HG03025 (cell line): ENCODE measurements at regions not wholly inside any gene's neighbourhood (a gene's known extent, or its start where the extent isn't known, plus 50 kb on each side); places are given as distances from the start of the nearest gene placed in this dataset.
"Not testable (repeated sequence)": the region's sequence is repeated elsewhere in the genome, so short reads cannot be mapped to it uniquely, and the experiment has no call there.

Source experiments
- ATAC-seq: cut with Tn5 transposase; IDR thresholded peaks from one replicate; pipeline ENCODE4 v1.9.1; 2021; ENCODE audit warnings: mild to moderate bottlenecking, moderate library complexity; ENCODE audit not compliant: unreplicated experiment, low FRiP score

DNA sequence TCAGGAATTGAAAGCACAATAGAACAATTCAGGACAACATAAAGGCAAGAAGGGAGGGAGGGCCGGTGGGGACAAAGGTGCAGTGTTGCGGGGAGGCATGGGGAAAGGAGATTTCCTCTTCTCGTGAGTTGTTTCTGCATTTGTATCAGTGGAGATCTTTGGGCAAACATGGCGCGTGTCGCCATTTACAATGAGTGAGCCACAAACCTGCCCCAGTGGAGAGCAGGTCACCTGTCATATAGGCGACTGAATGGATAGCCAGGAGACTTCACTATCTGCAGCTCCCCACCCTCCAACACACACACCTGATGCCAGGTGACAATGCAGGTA, 87.7 kb upstream of the SLC45A1 start:
- ATAC-seq, result no peak

DNA sequence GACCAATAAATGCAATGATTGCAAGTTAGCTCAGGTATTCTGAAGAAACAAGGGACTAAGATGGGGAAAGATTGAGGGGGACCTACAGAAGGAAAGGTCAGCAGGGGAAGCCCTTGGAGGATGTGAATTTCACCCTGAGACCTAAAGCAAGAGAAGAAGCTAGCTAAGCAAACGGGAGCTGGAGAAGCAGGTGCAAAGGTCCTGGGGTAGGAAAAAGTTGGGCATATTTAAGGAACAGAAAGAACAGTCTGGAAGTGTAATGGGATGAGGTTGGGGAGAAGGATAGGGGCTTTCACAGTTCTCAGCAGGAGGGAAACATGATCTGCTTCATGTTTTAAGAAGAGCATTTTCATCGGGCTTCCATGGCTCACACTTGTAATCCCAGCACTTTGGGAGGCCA, 89.7 kb upstream of the SLC45A1 start:
- no peak for ATAC-seq

DNA sequence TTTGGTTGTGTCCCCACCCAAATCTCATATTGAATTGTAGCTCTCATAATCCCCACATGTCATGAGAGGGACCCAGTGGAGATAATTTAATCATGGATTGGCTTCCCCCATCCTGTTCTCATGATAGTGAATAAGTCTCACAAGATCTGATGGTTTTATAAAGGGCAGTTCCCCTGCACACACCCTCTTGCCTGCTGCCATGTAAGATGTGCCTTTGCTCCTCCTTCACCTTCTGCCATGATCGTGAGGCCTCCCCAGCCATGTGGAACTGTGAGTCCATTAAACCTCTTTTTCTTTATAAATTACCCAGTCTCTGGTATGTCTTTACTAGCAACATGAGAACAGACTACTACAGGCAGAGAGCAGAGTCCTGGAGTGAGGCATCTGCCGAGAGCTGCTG, 90.2 kb upstream of the SLC45A1 start:
- ATAC-seq, result not testable (repeated sequence)

DNA sequence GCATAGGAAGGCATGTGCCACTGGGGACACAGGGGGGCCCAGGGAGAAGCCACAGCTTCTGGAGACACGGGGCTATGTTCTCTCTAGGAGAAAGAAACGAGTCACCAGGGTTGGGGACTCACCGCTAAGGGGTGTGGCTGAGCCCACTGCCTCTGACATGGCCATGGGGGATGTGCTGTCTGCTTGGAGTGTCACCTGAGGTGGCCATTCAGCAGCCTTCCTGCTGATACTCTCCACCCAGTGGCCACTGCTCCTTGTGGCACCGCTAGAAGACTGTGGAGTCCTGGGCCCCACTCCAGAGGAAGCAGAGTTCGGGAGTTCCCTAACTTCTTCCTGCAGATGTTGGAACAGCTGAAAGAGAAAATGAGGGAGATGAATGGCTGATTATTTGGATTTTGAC, 91.2 kb upstream of the SLC45A1 start:
- no peak for ATAC-seq

DNA sequence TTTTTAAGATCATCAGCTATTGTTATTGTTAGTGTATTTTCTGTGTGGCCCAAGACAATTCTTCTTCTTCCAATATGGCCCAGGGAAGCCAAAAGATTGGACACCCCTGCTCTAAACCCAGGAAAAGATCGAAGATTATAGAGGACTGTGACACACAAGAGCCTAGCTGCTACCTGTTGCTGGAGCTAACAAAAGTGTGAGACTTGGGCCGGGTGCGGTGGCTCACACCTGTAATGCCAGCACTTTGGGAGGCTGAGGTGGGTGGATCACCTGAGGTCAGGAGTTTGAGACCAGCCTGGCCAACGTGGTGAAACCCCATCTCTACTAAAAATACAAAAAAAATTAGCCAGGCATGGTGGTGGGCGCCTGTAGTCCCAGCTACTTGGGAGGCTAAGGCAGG, 91.9 kb upstream of the SLC45A1 start:
- ATAC-seq, result not testable (repeated sequence)

DNA sequence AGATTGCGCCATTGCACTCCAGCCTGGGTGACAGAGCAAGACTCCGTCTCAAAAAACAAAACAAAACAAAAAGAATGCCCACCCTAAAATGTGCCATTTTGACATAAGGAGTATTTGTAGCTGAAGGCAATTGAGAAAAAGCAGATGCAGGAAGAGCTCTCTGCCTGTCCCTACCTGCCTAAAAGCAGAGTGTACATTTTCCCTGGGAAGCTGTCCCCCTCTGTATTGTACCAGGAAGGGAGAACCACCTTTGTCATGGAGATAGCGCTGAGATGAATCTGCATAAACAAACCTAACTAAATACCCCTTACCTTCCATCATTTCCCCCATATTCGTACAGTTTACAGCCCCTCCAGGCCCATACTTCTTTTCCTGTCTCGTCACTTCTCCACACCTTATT, 94.4 kb upstream of the SLC45A1 start:
- no peak for ATAC-seq

DNA sequence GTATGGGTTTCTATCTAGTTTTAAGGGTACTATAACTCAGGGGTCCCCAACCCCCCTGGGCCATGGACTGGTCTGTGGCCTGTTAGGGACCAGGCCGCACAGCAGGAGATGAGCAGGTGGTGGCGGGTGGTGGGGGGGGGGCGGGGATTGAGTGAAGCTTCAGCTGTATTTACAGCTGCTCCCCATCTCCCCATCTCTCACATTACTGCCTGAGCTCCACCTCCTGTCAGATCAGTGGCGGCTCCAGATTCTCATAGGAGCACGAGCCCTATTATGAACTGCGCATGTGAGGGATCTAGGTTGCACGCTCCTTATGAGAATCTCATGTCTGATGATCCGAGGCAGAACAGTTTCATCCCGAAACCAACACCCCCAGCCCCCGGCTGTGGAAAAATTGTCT, 95.1 kb upstream of the SLC45A1 start:
- ATAC-seq, result no peak

DNA sequence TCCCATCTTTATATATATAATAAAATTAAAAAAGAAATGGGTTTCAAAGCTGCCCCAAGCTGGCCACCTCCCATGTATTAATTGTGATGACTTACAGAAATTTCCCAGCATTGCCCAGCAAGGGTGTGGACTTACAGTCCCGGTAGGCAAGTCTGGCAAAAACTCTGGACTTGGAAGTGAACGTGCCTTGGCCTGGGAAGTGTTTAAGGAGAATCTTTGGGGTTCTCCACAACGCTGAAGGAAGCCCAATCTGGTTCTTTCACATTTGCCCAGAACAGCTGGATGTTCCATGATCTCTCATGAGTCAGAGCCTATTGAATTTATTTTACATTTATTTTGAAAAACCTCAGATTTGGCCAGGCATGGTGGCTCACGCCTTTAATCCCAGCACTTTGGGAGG, 98.4 kb upstream of the SLC45A1 start:
- no peak for ATAC-seq

DNA sequence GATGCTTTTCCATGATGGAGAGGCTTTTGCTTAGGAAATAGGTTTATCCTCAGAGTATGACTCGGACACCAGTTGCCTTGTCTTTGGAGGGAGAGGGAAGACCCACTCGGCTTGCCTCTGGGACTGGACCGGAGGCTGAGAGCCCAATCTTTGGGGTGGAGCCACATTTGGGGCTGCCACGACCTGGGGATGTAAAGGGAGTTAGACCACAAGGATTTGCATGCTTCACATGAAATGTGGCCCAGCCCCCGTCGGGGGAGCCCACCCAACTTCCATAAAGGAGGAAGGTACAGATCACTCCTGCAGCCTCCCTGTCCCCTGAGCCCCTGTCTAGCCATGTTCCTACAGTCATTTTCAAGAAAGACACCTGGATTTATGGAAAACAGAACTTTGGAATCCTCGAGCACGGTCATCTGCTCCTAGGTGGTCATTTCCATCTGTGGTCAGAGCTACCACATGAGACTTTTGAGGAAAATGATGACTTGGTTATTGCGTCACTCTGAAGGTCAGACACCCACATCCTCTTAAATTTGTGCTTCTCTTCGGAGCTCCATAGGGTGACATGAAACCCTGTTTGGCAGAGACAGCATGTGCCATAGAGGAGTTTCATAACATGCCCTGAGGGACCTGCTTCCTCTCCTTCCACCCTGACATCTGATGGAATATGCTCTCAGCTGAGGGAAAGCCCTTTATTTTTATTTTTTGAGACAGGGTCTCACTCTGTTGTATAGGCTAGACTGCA, 99.4 kb upstream of the SLC45A1 start:
- no peak for ATAC-seq

DNA sequence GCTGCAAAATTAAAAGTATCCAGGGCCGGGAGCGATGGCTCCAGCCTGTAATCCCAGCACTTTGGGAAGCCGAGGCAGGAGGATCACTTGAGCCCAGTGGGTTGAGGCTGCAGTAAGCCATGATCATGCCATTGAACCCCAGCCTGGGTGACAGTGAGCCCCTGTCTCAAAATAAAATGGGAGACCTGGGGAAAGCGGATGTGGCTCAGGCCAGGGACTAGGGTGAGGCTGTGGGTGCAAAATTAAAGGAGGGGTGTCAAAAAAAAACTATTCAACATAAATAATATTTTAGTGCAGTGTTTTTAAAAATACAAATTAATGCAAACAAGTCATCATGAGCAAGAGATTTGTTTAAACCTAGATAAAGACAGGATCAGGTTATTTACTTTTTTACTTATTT, 100.1 kb upstream of the SLC45A1 start:
- no peak for ATAC-seq

DNA sequence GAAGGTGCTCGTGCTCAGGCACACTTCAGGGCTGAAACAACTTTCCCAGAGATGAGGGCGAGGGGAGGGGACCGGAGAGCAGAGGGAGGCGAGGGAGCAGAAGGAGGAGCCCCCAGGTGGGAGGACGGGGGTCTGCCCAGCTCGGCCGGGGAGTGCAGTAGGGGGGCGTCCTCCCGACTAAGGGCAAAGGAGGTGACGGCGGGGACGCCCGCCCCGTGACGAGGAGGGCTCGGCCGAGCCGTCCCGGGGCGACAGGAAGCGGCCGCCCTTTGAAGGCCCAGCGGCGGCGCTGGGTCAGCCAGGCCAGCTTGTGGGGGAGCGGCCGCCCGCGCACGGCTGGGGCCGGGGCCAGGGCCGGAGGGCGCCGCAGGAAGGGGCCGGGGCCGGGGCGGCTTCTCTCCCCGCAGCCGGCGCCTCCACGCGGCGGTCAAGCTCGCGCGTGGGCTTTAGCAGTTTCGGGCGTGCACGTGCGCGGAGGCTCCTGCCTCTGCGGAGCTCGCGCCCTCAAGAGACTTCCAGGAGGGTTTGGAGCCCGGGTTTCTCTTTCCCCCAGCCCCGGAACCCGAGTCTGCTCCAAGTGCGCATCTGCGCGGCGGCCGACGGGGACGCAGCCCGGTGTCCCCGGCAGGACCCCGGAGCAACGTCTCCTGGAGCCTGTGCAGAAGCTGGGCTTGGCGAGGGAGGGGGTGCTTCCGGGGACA, 100.8 kb upstream of the SLC45A1 start:
- no peak for ATAC-seq

DNA sequence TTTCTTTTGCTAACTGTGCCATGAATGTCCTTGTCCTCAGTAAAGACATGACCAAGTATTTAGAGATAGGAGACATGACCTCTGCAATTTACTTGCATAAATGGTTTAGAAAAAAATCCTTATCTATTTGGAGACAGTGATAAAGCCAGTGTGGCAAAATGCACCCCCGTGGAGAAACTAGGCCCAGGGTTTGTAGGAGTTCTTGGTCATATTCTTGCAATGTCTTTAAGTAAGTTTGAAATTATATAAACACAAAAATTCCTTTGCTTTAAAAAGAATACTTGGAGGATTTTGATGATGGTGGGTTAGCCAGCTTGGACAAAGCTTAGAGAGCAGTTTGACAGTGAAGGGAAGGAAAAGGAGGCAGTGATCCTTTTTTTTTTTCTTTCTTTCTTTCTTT, 101.9 kb upstream of the SLC45A1 start:
- no peak for ATAC-seq

DNA sequence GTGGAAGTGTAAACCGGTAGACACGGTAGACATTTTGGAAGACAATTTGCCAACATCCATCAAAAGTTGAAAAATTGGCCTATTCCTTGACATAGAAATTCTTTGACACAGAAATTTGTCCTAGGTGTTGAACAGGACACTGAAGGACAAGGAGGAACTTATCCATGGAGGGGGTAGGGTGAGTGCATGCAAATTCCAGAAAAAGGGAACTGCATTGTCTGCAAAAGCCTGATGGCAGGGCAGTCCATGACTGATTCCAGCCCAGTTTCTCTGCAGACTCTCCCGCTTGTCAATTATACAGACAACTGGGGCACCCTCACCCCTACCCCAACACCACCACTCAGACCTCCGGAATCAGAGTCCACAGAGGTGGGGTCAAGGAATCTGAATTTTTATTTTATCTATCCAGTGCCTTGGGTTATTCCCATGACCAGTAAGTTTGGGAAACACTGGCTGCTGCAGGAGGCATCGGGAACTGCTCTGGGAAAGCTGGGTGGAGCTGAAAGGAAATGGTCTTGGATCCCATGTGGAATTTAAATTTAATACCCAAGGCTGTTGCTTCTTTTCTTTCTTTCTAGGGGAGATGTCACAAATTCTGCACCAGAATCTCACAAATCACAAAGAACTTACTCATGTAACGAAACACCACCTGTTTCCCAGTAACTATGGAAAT, 103.3 kb upstream of the SLC45A1 start:
- ATAC-seq, result no peak

DNA sequence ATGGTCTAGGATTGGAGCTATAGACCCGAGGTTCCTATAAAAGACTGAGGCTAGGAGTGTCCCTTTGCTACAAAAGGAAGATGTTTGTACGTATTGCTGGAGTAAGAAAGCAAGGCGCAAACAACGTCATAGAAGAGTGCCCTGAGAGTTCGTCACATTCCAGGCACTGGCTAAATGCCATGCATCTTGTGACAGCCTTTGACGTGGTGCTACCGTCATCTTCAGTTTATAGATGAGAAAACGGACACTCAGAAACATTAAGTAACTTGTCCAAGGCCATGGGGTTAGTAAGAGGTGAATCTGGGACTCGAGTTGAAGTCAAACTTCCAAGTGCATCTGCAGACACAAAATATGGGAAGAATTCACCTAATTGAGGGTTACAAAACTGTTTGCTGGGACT, 104.2 kb upstream of the SLC45A1 start:
- no peak for ATAC-seq

DNA sequence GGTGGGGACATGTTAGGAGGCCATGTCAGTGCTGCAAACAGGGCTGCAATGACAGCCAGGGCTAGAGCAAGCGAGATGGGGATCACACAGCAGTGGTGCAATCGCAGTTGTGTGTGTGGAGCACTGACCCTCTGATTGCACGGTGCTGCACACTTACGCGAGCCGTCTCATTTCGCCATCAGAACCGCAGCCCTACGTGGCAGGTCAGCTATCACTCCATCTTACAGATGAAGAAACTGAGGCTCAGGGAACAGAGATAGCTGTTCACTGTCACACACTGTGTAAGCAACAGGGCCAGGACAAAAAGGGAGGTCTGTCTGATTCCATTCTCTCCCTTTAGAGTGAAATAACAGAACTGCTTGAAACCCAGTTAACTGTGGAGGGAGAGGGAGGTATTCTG, 104.8 kb upstream of the SLC45A1 start:
- no peak for ATAC-seq

DNA sequence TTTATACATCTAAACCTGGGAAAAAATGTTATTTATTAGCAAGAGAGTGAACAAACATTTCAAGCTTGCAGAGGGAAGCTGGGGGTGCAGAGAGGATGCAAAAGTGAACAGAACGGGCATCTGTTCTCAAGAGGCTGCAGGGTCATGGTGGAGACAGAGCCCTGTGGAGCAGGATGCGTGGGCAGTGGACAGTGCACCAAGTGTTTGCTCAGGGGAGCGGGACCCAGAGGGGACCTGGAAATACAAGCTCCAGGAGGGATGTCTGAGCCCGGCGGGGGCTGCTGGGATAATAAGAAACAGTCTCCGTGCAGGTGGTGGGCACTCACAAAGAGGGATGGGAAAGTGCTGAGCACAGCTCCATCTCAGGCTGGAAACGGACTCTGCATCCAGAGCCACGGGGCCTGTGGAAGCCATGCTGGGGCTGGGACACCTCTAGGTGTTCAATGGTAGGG, 105.3 kb upstream of the SLC45A1 start:
- no peak for ATAC-seq

DNA sequence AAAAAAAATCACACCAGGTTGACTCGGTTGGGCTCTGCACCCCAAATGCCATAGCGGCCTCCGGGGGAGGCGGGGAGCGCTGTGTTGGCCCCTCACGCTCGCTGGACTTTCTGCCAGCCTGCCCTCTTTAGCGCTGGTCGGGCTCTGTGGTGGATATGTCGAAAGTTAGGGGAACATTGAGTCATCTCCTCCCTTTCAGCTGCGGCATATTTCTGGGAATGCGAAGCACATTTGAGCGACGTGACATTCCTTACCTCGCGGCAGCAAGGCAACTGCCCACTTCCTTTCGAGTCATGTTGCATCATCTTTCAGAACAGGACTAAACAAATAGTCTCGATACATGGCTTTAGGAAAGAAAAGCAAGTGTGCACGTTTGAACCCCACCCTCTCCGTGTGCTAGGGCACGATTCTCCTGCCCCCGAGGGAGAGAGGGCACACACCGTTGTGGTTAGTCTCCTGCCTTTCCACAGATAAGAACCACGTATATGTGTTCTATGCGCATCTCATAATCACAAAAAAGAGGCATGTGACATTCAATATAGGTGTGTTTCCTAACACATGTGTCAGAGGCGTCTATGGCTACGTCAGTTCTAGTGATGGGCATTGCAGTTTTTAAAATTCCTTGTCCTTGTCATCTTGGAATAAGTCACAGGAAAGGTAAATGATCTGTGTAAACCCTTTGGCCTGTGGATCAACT, 105.9 kb upstream of the SLC45A1 start:
- no peak for ATAC-seq

DNA sequence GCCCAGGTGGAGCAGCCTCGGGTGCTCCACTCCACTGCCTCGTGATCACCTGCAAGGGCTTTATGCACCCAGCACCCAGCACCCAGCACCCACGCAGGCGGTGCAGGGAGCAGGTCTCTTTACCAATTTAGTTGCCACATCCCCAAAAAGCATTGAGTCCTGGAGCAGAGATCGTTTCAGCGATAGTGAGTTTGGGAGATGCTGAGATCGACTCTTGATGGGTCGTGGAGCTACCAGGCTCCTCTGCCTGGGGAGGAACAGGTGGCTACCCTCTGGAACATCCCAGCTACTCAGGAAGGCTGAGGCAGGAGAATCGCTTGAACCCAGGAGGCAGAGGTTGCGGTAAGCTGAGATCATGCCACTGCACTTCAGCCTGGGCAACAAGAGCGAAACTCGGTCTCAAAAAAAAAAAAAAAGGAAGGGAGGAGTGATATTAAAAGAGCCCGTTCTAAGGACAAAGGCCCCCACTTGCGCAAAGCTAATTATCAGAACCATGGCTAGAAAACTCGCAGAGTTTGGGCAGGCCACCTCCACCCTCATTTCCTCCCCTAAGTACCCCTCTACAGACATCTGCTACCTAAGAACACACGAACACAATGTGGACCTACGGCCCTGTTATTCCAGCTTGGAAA, 106.5 kb upstream of the SLC45A1 start:
- ATAC-seq, result no peak

DNA sequence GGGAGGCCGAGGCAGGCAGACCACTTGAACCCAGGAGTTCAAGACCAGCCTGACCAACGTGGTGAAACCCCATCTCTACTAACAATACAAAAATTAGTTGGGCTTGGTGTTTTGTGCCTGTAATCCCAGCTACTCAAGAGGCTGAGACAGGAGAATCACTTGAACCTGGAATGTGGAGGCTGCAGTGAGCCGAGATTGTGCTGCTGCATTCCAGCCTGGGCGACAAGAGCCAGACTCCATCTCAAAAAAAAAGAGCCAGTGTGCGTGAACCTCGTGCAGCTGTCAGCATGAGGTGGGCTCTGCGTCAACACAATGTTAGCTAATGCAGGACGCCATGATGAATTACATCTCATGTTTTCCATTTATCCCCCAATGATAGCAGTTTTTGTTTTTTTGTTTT, 110.7 kb upstream of the SLC45A1 start:
- no peak for ATAC-seq

DNA sequence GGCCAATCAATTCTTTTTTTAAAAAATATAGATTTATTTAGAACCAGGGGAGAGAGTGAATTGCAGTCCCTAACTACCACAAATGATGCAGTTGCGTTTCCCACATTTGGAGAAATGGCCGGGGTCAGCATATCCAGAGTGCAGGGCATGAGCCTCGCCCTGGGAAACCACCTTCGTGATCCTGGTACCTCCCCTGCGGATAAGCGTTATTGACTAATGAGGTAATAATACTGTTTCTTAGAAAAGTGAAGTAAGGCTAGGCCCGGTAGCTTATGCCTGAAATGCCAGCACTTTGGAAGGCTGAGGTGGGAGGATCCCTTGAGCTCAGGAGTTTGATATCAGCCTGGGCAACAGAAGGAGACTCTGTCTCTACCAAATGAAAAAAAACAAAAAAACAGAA, 111.5 kb upstream of the SLC45A1 start:
- no peak for ATAC-seq

DNA sequence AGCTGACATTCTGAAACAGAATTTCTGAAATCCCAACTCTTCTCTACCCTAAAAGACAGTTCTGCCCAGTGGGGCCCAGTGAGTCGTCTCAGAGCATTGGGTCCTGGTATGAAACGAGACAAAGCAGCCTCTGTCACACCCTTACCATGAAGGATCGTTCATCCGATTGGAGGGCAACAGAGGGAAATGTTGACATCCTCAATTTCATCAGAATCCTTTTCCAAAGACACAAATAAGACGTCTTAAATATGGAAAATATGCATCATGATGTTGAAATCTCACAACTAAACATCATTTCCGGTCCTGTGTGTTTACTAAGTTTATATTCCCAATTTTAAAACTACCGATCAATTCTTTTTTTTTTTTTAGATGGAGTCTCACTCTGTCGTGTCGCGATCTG, 112.1 kb upstream of the SLC45A1 start:
- ATAC-seq, result no peak
